DND-41 (cell line): ENCODE measurements at regions not wholly inside any gene's neighbourhood (a gene's known extent, or its start where the extent isn't known, plus 50 kb on each side); places are given as distances from the start of the nearest gene placed in this dataset.

Source experiments
- ATAC-seq: fragments of 200-7000 bp; cut with Tn5 transposase; 3 replicates; pipeline ENCODE4 v1.9.1; 2021; ENCODE audit warnings: low read depth; ENCODE audit not compliant: insufficient read depth
- DNase-seq: peaks from one replicate; pipeline ENCODE4 v3.0.0-alpha.2; 2020
- H2AFZ ChIP-seq: 2 replicates; pipeline ENCODE4 v1.6.0; 2012; ENCODE audit warnings: low read depth, low read length
- H3K27ac ChIP-seq: 2 replicates; pipeline ENCODE4 v1.5.1; 2012; ENCODE audit warnings: low read length, inconsistent platforms
- H3K27me3 ChIP-seq: fragments of 200-600 bp; sonication (generic); 2 replicates; pipeline ENCODE4 v1.6.0; 2012; ENCODE audit warnings: low read length, mild to moderate bottlenecking, inconsistent platforms; ENCODE audit not compliant: insufficient read depth, poor library complexity
- H3K36me3 ChIP-seq: 2 replicates; pipeline ENCODE4 v1.5.1; 2012; ENCODE audit warnings: low read length, inconsistent platforms; ENCODE audit not compliant: insufficient read depth
- H3K4me1 ChIP-seq: 2 replicates; pipeline ENCODE4 v1.5.1; 2012; ENCODE audit warnings: mild to moderate bottlenecking, low read length; ENCODE audit not compliant: insufficient read depth
- H3K4me2 ChIP-seq: 2 replicates; pipeline ENCODE4 v1.6.0; 2012; ENCODE audit warnings: mild to moderate bottlenecking, moderate library complexity, low read length, inconsistent platforms; ENCODE audit not compliant: insufficient read depth
- H3K4me3 ChIP-seq, 2 experiments: fragments of 200-600 bp in 1 of 2; shearing (Covaris generic) in 1 of 2; 2 replicates each; pipeline ENCODE4 v1.5.1; 2012 to 2016; ENCODE audit warnings: inconsistent platforms in 2 of 2, low read length in 2 of 2, mild to moderate bottlenecking in 2 of 2, low read depth in 1 of 2, moderate library complexity in 1 of 2
- H3K79me2 ChIP-seq: 2 replicates; pipeline ENCODE4 v1.6.0; 2012; ENCODE audit warnings: low read length, inconsistent platforms; ENCODE audit not compliant: insufficient read depth
- H3K9ac ChIP-seq: 2 replicates; pipeline ENCODE4 v1.6.0; 2012; ENCODE audit warnings: low read depth, mild to moderate bottlenecking, inconsistent platforms, low read length, moderate library complexity
- H3K9me3 ChIP-seq: 2 replicates; pipeline ENCODE4 v1.5.1; 2012; ENCODE audit warnings: low read length, moderate library complexity, mild to moderate bottlenecking, inconsistent platforms; ENCODE audit not compliant: insufficient read depth, severe bottlenecking
- H4K20me1 ChIP-seq: 2 replicates; pipeline ENCODE4 v1.6.0; 2012; ENCODE audit warnings: low read length; ENCODE audit not compliant: insufficient read depth
- CTCF ChIP-seq: IDR thresholded peaks from 2 replicates; pipeline ENCODE4 v1.5.1; 2012; ENCODE audit warnings: borderline replicate concordance, low read length, moderate library complexity, mild to moderate bottlenecking; ENCODE audit not compliant: poor library complexity, severe bottlenecking; ENCODE audit errors: extremely low read depth
- EZH2 ChIP-seq: IDR thresholded peaks from 3 replicates; pipeline ENCODE4 v1.6.1; 2012; ENCODE audit warnings: borderline replicate concordance, low read depth, mild to moderate bottlenecking, moderate library complexity, low read length, inconsistent platforms; ENCODE audit not compliant: severe bottlenecking

GRCh38 chr11:134532921-134533421 lies 120.9 kb upstream of the B3GAT1 start:
- DNase-seq = no peak
- H3K9ac ChIP-seq = no peak overlapping the region
- H3K4me2 ChIP-seq = no peak overlapping the region

GRCh38 chr11:134532131-134532920 lies 120.3 kb upstream of the B3GAT1 start:
- H3K27me3 ChIP-seq = no peaks in the 10 kb centered on the region
- H3K9ac ChIP-seq = no peak overlapping the region
- no peak for DNase-seq
- H4K20me1 ChIP-seq = no peaks in the 10 kb centered on the region
- H3K79me2 ChIP-seq = no peaks in the 10 kb centered on the region
- no peak for ATAC-seq
- no peaks in the 10 kb centered on the region for H3K36me3 ChIP-seq
- H3K4me2 ChIP-seq = no peak overlapping the region
- H3K27ac ChIP-seq = no peak overlapping the region
- no peak for TF ChIP-seq CTCF
- TF ChIP-seq EZH2 = no peak
- no peaks in the 10 kb centered on the region for H3K9me3 ChIP-seq
- no peak overlapping the region for H2AFZ ChIP-seq
- H3K4me3 ChIP-seq = no peak overlapping the region
- peaks cover 19% of the 10 kb centered on the region for H3K4me1 ChIP-seq

More at GRCh38 chr11:134532921-134533421, 120.9 kb upstream of the B3GAT1 start:
- no peaks in the 10 kb centered on the region for H3K27me3 ChIP-seq
- H4K20me1 ChIP-seq = no peaks in the 10 kb centered on the region
- no peaks in the 10 kb centered on the region for H3K9me3 ChIP-seq
- no peak overlapping the region for H3K27ac ChIP-seq
- no peak overlapping the region for H3K4me3 ChIP-seq
- TF ChIP-seq CTCF (no peak), EZH2 (no peak)
- no peak for ATAC-seq
- H3K36me3 ChIP-seq = no peaks in the 10 kb centered on the region
- H3K4me1 ChIP-seq = peaks cover 13% of the 10 kb centered on the region
- H3K79me2 ChIP-seq = no peaks in the 10 kb centered on the region
- no peak overlapping the region for H2AFZ ChIP-seq

- no peaks in the 10 kb centered on the region for H4K20me1 ChIP-seq
- no peak overlapping the region for H3K27ac ChIP-seq
- no peaks in the 10 kb centered on the region for H3K36me3 ChIP-seq
- no peak overlapping the region for H3K4me3 ChIP-seq
- peaks cover 21% of the 10 kb centered on the region for H3K4me1 ChIP-seq
- H2AFZ ChIP-seq = no peak overlapping the region
- H3K27me3 ChIP-seq = no peaks in the 10 kb centered on the region
- no peak for DNase-seq
- TF ChIP-seq CTCF (no peak), EZH2 (no peak)
- ATAC-seq = no peak
- H3K79me2 ChIP-seq = no peaks in the 10 kb centered on the region
- no peaks in the 10 kb centered on the region for H3K9me3 ChIP-seq
- no peak overlapping the region for H3K4me2 ChIP-seq
- H3K9ac ChIP-seq = no peak overlapping the region
Observed at GRCh38 chr11:134531327-134532130, 119.5 kb upstream of the B3GAT1 start.
